ENCODE measurements at regions not wholly inside any gene's neighbourhood (a gene's known extent, or its start where the extent isn't known, plus 50 kb on each side); places are given as distances from the start of the nearest gene placed in this dataset.
"Not testable (repeated sequence)": the region's sequence is repeated elsewhere in the genome, so short reads cannot be mapped to it uniquely, and the experiment has no call there.

GRCh38 chr2:19649785-19650380 lies 251.9 kb downstream of the TTC32 start:
- peak; percentile 92 for DNase-seq

GRCh38 chr2:19649142-19649541 lies 252.6 kb downstream of the TTC32 start:
- no peak for DNase-seq

GRCh38 chr2:19648583-19648982 lies 253.2 kb downstream of the TTC32 start:
- no peak for DNase-seq

GRCh38 chr2:19646987-19647386 lies 254.8 kb downstream of the TTC32 start:
- DNase-seq = no peak

- DNase-seq = no peak
Observed at GRCh38 chr2:19644763-19645162, 257.0 kb downstream of the TTC32 start.

- DNase-seq = no peak
Observed at GRCh38 chr2:19643117-19643518, 258.7 kb downstream of the TTC32 start.

GRCh38 chr2:19642501-19642900 lies 259.3 kb downstream of the TTC32 start:
- no peak for DNase-seq

- no peak for DNase-seq
Observed at GRCh38 chr2:19635951-19636510, 265.8 kb downstream of the TTC32 start.

- peak; percentile 98 for DNase-seq
Observed at GRCh38 chr2:19632403-19632991, 269.3 kb downstream of the TTC32 start.

GRCh38 chr2:19631871-19632270 lies 269.9 kb downstream of the TTC32 start:
- peak; percentile 53 for DNase-seq

- DNase-seq = no peak
Observed at GRCh38 chr2:19630921-19631320, 270.9 kb downstream of the TTC32 start.

GRCh38 chr2:19627359-19627758 lies 268.9 kb upstream of the OSR1 start:
- no peak for DNase-seq

GRCh38 chr2:19623488-19623887 lies 265.1 kb upstream of the OSR1 start:
- DNase-seq = peak; percentile 21

- DNase-seq = no peak
Observed at GRCh38 chr2:19617257-19617848, 258.9 kb upstream of the OSR1 start.

GRCh38 chr2:19615402-19615801 lies 257.0 kb upstream of the OSR1 start:
- not testable (repeated sequence) for DNase-seq

- DNase-seq = no peak
Observed at GRCh38 chr2:19614066-19614465, 255.6 kb upstream of the OSR1 start.

- DNase-seq = no peak
Observed at GRCh38 chr2:19611491-19612332, 253.3 kb upstream of the OSR1 start.

- DNase-seq = no peak
Observed at GRCh38 chr2:19609266-19609665, 250.8 kb upstream of the OSR1 start.

GRCh38 chr2:19607931-19608771 lies 249.7 kb upstream of the OSR1 start:
- DNase-seq = no peak

GRCh38 chr2:19607400-19607799 lies 249.0 kb upstream of the OSR1 start:
- DNase-seq = no peak

GRCh38 chr2:19600982-19601381 lies 242.6 kb upstream of the OSR1 start:
- DNase-seq = no peak

- peak; percentile 73 for DNase-seq
Observed at GRCh38 chr2:19600506-19600905, 242.1 kb upstream of the OSR1 start.
